GM12878 (cell line): ENCODE measurements at regions not wholly inside any gene's neighbourhood (a gene's known extent, or its start where the extent isn't known, plus 50 kb on each side); places are given as distances from the start of the nearest gene placed in this dataset.

ENCODE experiments used
- ATAC-seq: fragments of 200-7000 bp; cut with Tn5 transposase; 3 replicates; pipeline ENCODE4 v1.9.1; 2020; ENCODE audit warnings: mild to moderate bottlenecking, moderate library complexity
- BruUV-seq: library from RNA; stranded (reverse); fragments of 400-500 nt; replicated peaks from 2 replicates; lab custom pipeline; 2021; lab: Mats Ljungman, UMichigan
- CTCF ChIA-PET: fragments of 300-600 bp; sonication (Branson Sonifier 250); formaldehyde crosslinking; extraction: SDS; loops from one replicate; lab custom pipeline; 2021; ENCODE audit warnings: inconsistent platforms; lab: Yijun Ruan, JAX
- POLR2A ChIA-PET: fragments of 350-600 bp; formaldehyde crosslinking; extraction: SDS; loops from one replicate; lab custom pipeline; 2021; ENCODE audit warnings: inconsistent platforms; lab: Charles Lee
- RAD21 ChIA-PET: fragments of 300-600 bp; sonication (Branson Sonifier 250); formaldehyde crosslinking; loops from one replicate; lab custom pipeline; 2023; ENCODE audit warnings: antibody characterized with exemption; ENCODE audit not compliant: unreplicated experiment; lab: Charles Lee
- SMC1A ChIA-PET: fragments of 300-600 bp; sonication (Branson Sonifier 250); formaldehyde crosslinking; loops from one replicate; lab custom pipeline; 2023; ENCODE audit not compliant: unreplicated experiment, uncharacterized antibody; lab: Charles Lee
- DNase-seq: peaks from one replicate; pipeline ENCODE4 v3.0.0-alpha.2; 2011; ENCODE audit warnings: low read depth, low spot score
- FAIRE-seq: peaks from 3 replicates; lab custom pipeline; 2011; peaks lifted over from hg19 to GRCh38; lab: Jason Lieb, UNC
- H2AFZ ChIP-seq: 2 replicates; pipeline ENCODE4 v1.6.0; 2011; ENCODE audit warnings: low read depth, low read length, control low read depth; ENCODE audit not compliant: control insufficient read depth
- H3K27ac ChIP-seq: 2 replicates; pipeline ENCODE4 v1.5.1; 2011; ENCODE audit warnings: control low read depth; ENCODE audit not compliant: control insufficient read depth, insufficient read depth
- H3K27me3 ChIP-seq, 2 experiments: replicated peaks in 1 of 2; 2 replicates each; pipeline versions ENCODE4 v1.6.0 to v1.6.1; 2011; ENCODE audit warnings: low read length in 1 of 2; ENCODE audit not compliant: control insufficient read depth in 2 of 2, insufficient read depth in 2 of 2
- H3K36me3 ChIP-seq, 2 experiments: 2 replicates each; pipeline ENCODE4 v1.5.1; 2011; ENCODE audit warnings: low read length in 1 of 2; ENCODE audit not compliant: control insufficient read depth in 2 of 2, insufficient read depth in 2 of 2
- H3K4me1 ChIP-seq: 2 replicates; pipeline ENCODE4 v1.6.1; 2011; ENCODE audit warnings: mild to moderate bottlenecking, low read length, moderate library complexity, mixed read lengths; ENCODE audit not compliant: control insufficient read depth, insufficient read depth
- H3K4me2 ChIP-seq: 2 replicates; pipeline ENCODE4 v1.6.0; 2011; ENCODE audit warnings: control low read depth; ENCODE audit not compliant: control insufficient read depth, insufficient read depth
- H3K4me3 ChIP-seq: fragments of 200-600 bp; sonication (generic); 2 replicates; pipeline ENCODE4 v1.5.1; 2016
- H3K79me2 ChIP-seq: 2 replicates; pipeline ENCODE4 v1.6.0; 2011; ENCODE audit warnings: low read length; ENCODE audit not compliant: control insufficient read depth, insufficient read depth
- H3K9ac ChIP-seq: 2 replicates; pipeline ENCODE4 v1.8.0; 2011; ENCODE audit warnings: low read length, control low read depth, mixed read lengths; ENCODE audit not compliant: control insufficient read depth, insufficient read depth
- H3K9me3 ChIP-seq: replicated peaks from 3 replicates; pipeline ENCODE4 v1.5.1; 2011; ENCODE audit warnings: mild to moderate bottlenecking, low read length; ENCODE audit not compliant: control insufficient read depth, insufficient read depth
- H4K20me1 ChIP-seq: 2 replicates; pipeline ENCODE4 v1.6.0; 2011; ENCODE audit not compliant: control insufficient read depth, insufficient read depth
- BRCA1 ChIP-seq: IDR thresholded peaks from 2 replicates; pipeline ENCODE4 v1.6.1; 2011; ENCODE audit warnings: low read depth, low read length, improper control_type of control experiment
- ETV6 ChIP-seq, 2 experiments: fragments of 450-650 bp in 1 of 2; IDR thresholded peaks in 1 of 2; conservative IDR thresholded peaks in 1 of 2; 2 replicates each; pipeline ENCODE4 v1.6.1; 2014; ENCODE audit warnings: antibody characterized with exemption in 1 of 2, borderline replicate concordance in 1 of 2, low read depth in 1 of 2, mild to moderate bottlenecking in 1 of 2, moderate library complexity in 1 of 2
- HDAC6 ChIP-seq: fragments of 200-600 bp; sonication (generic); IDR thresholded peaks from one replicate; pipeline ENCODE4 v1.8.0; 2017; ENCODE audit warnings: antibody characterized with exemption; ENCODE audit not compliant: unreplicated experiment
- MXI1 ChIP-seq: fragments of 150-350 bp; IDR thresholded peaks from 2 replicates; pipeline ENCODE4 v1.6.1; 2011; ENCODE audit warnings: low read depth, mild to moderate bottlenecking, inconsistent platforms, low read length, improper control_type of control experiment
- NFIC ChIP-seq: IDR thresholded peaks from 2 replicates; pipeline ENCODE4 v1.6.1; 2012; ENCODE audit warnings: low read depth, mild to moderate bottlenecking, inconsistent platforms, low read length, moderate library complexity
- PAX5 ChIP-seq: IDR thresholded peaks from 2 replicates; pipeline ENCODE4 v1.6.1; 2011; ENCODE audit warnings: low read depth, low read length, borderline replicate concordance
- POLR2A ChIP-seq: IDR thresholded peaks from 2 replicates; pipeline ENCODE4 v1.6.1; 2011; ENCODE audit warnings: low read depth, mild to moderate bottlenecking, low read length
- SPI1 ChIP-seq: IDR thresholded peaks from 2 replicates; pipeline ENCODE4 v1.6.1; 2011; ENCODE audit warnings: low read depth, mild to moderate bottlenecking, low read length, moderate library complexity, borderline replicate concordance; ENCODE audit not compliant: insufficient read depth
- SREBF1 ChIP-seq: IDR thresholded peaks from 2 replicates; pipeline ENCODE4 v1.6.1; 2012; ENCODE audit warnings: mild to moderate bottlenecking, low read length
- SRF ChIP-seq, 2 experiments: IDR thresholded peaks; 2 replicates each; pipeline ENCODE4 v1.6.1; 2011; ENCODE audit warnings: low read depth in 2 of 2, low read length in 2 of 2, mild to moderate bottlenecking in 1 of 2, moderate library complexity in 1 of 2
- SUZ12 ChIP-seq: fragments of 200-600 bp; sonication (generic); IDR thresholded peaks from one replicate; pipeline ENCODE4 v1.6.1; 2018; ENCODE audit warnings: antibody characterized with exemption, mild to moderate bottlenecking; ENCODE audit not compliant: unreplicated experiment
- TCF12 ChIP-seq: IDR thresholded peaks from 2 replicates; pipeline ENCODE4 v1.6.1; 2011; ENCODE audit warnings: low read depth, mild to moderate bottlenecking, low read length
- ZNF384 ChIP-seq: IDR thresholded peaks from 2 replicates; pipeline ENCODE4 v1.6.1; 2012; ENCODE audit warnings: low read depth, mild to moderate bottlenecking, low read length, improper control_type of control experiment, borderline replicate concordance
- ZSCAN29 ChIP-seq: fragments of 450-650 bp; IDR thresholded peaks from 2 replicates; pipeline ENCODE4 v1.6.1; 2017; ENCODE audit warnings: mild to moderate bottlenecking, moderate library complexity
- WGBS: methylation state at CpG from one replicate; pipeline ENCODE4 v1.1.6; 2016; ENCODE audit warnings: low lambda C conversion rate; ENCODE audit not compliant: insufficient replicate concordance, insufficient coverage; ENCODE audit errors: missing lambda C conversion rate; 5-methylcytosine and 5-hydroxymethylcytosine counted together
- in situ Hi-C: fragments of 300-500 bp; cut with MboI; formaldehyde crosslinking; loops from 9 replicates; pipeline ENCODE4 v1.14.3; 2018; ENCODE audit warnings: mixed read lengths
- intact Hi-C: fragments of 100-400 bp; cut with micrococcal nuclease; formaldehyde crosslinking; loops from one replicate; pipeline ENCODE4 v1.14.2; 2022; ENCODE audit not compliant: unreplicated experiment
- TF ChIP-seq, protein P1 (sequence below): IDR thresholded peaks from 2 replicates; pipeline ENCODE4 v1.6.1; 2012; ENCODE audit warnings: low read length, inconsistent platforms

GRCh38 chr6:54719131-54719530 is 127.4 kb upstream of the FAM83B start:
- no peaks in the 10 kb centered on the region for H3K79me2 ChIP-seq
- H2AFZ ChIP-seq = no peak overlapping the region
- ChIA-PET RAD21 (interaction anchor here (1.0 to 2.8 kb wide), 6 partner anchors 18 to 350 kb away, joined by 3 to 15 read pairs (median 6); no protein-coding TSS in a partner anchor), CTCF (interaction anchor here (0.6 to 6.6 kb wide), 20 partner anchors 12 to 1690 kb away, joined by 3 to 183 read pairs (median 9); no protein-coding TSS in a partner anchor)
- ATAC-seq (no peak), FAIRE-seq (no peak), DNase-seq (no peak)
- H3K4me3 ChIP-seq = no peak overlapping the region
- no peaks in the 10 kb centered on the region for H3K9me3 ChIP-seq
- no peaks in the 10 kb centered on the region for H4K20me1 ChIP-seq
- no peak overlapping the region for H3K27ac ChIP-seq
- TF ChIP-seq SUZ12 (no peak), SREBF1 (no peak), BRCA1 (no peak), SPI1 (no peak), TCF12 (no peak), POLR2A (no peak), ZNF384 (no peak), PAX5 (no peak)
- TF ChIP-seq, all 136 proteins: peak for 0
- intact Hi-C loops = loop anchor here (5.0 kb wide), 1 partner anchor 523 kb away; no protein-coding TSS in a partner anchor
- Histone ChIP-seq H3K36me3 (no peaks in the 10 kb centered on the region), H3K4me1 (no peaks in the 10 kb centered on the region), H3K4me2 (no peak overlapping the region), H3K27me3 (no peaks in the 10 kb centered on the region), H3K9ac (no peak overlapping the region)
- in situ Hi-C loops = no loop called here
- no TSS peak for BruUV-seq
- ChIA-PET POLR2A (interaction anchor here (0.7 to 0.8 kb wide), 2 partner anchors 54 to 296 kb away, joined by 3 read pairs; no protein-coding TSS in a partner anchor), SMC1A (interaction anchor here (0.5 to 5.6 kb wide), 11 partner anchors 12 to 273 kb away, joined by 3 to 27 read pairs (median 4); no protein-coding TSS in a partner anchor)

DNA sequence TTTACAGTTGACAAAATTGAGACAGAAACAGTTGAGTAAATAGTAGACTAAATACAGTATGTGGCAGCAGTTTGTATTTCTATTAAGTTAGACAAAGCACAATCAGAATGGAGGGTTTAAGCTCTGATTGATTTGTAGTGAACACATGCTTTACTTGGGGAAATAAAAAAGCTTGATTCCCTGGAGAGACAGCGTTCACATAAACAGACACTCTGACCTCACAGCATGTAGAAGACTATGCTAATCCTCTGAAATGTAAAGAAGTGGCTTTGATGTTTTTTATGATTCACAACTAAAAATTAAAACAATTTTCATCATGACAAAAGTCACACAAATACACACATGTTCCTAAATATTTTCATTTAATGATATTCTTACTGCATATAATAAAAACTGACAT is 126.9 kb upstream of the FAM83B start:
- TF ChIP-seq SREBF1 = no peak
- TF ChIP-seq NFIC = no peak
- TF ChIP-seq HDAC6 = no peak
- no peak for TF ChIP-seq ETV6 (conservative IDR thresholded peaks at IDR 0.05 in 1 of 2, IDR thresholded peaks at IDR 0.05 in 1 of 2; ENCODE audit: borderline replicate concordance in 1 of 2, low read depth in 1 of 2)
- no peak for TF ChIP-seq ZSCAN29
- TF ChIP-seq, protein P1, sequence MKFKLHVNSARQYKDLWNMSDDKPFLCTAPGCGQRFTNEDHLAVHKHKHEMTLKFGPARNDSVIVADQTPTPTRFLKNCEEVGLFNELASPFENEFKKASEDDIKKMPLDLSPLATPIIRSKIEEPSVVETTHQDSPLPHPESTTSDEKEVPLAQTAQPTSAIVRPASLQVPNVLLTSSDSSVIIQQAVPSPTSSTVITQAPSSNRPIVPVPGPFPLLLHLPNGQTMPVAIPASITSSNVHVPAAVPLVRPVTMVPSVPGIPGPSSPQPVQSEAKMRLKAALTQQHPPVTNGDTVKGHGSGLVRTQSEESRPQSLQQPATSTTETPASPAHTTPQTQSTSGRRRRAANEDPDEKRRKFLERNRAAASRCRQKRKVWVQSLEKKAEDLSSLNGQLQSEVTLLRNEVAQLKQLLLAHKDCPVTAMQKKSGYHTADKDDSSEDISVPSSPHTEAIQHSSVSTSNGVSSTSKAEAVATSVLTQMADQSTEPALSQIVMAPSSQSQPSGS = no peak
- no peak for TF ChIP-seq SRF (IDR thresholded peaks at IDR 0.05; ENCODE audit: low read depth in 2 of 2, low read length in 2 of 2)
- TF ChIP-seq MXI1 = no peak
- FAIRE-seq (no peak), ATAC-seq (no peak), DNase-seq (no peak)
- POLR2A ChIA-PET = interaction anchor here (0.7 to 0.8 kb wide), 2 partner anchors 55 to 296 kb away, joined by 3 read pairs; no protein-coding TSS in a partner anchor
- Histone ChIP-seq H3K27ac (no peak overlapping the region), H3K27me3 (no peaks in the 10 kb centered on the region), H2AFZ (no peak overlapping the region), H4K20me1 (no peaks in the 10 kb centered on the region), H3K4me2 (no peak overlapping the region), H3K36me3 (no peaks in the 10 kb centered on the region), H3K9ac (no peak overlapping the region), H3K4me3 (no peak overlapping the region), H3K4me1 (no peaks in the 10 kb centered on the region), H3K79me2 (no peaks in the 10 kb centered on the region), H3K9me3 (no peaks in the 10 kb centered on the region)
- SMC1A ChIA-PET = interaction anchor here (0.7 to 5.6 kb wide), 8 partner anchors 12 to 272 kb away, joined by 3 to 27 read pairs (median 4); no protein-coding TSS in a partner anchor
- BruUV-seq = no TSS peak
- CTCF ChIA-PET = interaction anchor here (0.7 to 6.6 kb wide), 15 partner anchors 17 to 350 kb away, joined by 3 to 183 read pairs (median 8); no protein-coding TSS in a partner anchor
- intact Hi-C loops = loop anchor here (5.0 kb wide), 1 partner anchor 523 kb away; no protein-coding TSS in a partner anchor
- in situ Hi-C loops = no loop called here
- WGBS = no CpG with 5 or more reads among the region's 1 CpG
- RAD21 ChIA-PET = interaction anchor here (1.0 to 2.8 kb wide), 4 partner anchors 18 to 349 kb away, joined by 3 to 15 read pairs (median 9); no protein-coding TSS in a partner anchor
